Thymus (tissue), 11 donors: ENCODE measurements at regions not wholly inside any gene's neighbourhood (a gene's known extent, or its start where the extent isn't known, plus 50 kb on each side); places are given as distances from the start of the nearest gene placed in this dataset.

Source experiments
- DNase-seq, 9 donors: peaks; one replicate each; pipeline ENCODE4 v3.0.0-alpha.2; 2013; ENCODE audit warnings: low spot score in 9 of 9, low read depth in 6 of 9, missing footprints in 1 of 9
- H3K27ac ChIP-seq, 2 donors: one replicate each; pipeline ENCODE4 v1.5.1; 2013; ENCODE audit warnings: control low read depth in 1 of 2, low read depth in 1 of 2, low read length in 1 of 2, mild to moderate bottlenecking in 1 of 2, moderate library complexity in 1 of 2
- H3K27me3 ChIP-seq, 2 donors: one replicate each; pipeline ENCODE4 v1.5.1; 2013; ENCODE audit warnings: low read length in 1 of 2; ENCODE audit not compliant: control insufficient read depth in 2 of 2, insufficient read depth in 1 of 2
- H3K36me3 ChIP-seq, 2 donors: one replicate each; pipeline ENCODE4 v1.5.1; 2013; ENCODE audit warnings: low read length in 1 of 2, mild to moderate bottlenecking in 1 of 2, moderate library complexity in 1 of 2; ENCODE audit not compliant: control insufficient read depth in 2 of 2, insufficient read depth in 2 of 2
- H3K4me1 ChIP-seq, 2 donors: one replicate each; pipeline ENCODE4 v1.5.1; 2013; ENCODE audit warnings: low read length in 2 of 2; ENCODE audit not compliant: control insufficient read depth in 2 of 2, insufficient read depth in 2 of 2
- H3K4me3 ChIP-seq, 2 donors: one replicate each; pipeline ENCODE4 v1.5.1; 2013; ENCODE audit warnings: low read length in 2 of 2, control low read depth in 1 of 2, mild to moderate bottlenecking in 1 of 2
- H3K9me3 ChIP-seq, 2 donors: one replicate each; pipeline ENCODE4 v1.5.1; 2013; ENCODE audit warnings: low read length in 1 of 2, mild to moderate bottlenecking in 1 of 2; ENCODE audit not compliant: control insufficient read depth in 2 of 2, insufficient read depth in 1 of 2
- WGBS: extraction: QIAGEN DNeasy Blood & Tissue Kit; methylation state at CpG from one replicate; pipeline ENCODE4 v1.1.7; 2013; 5-methylcytosine and 5-hydroxymethylcytosine counted together
- donor health status: healthy.

DNA sequence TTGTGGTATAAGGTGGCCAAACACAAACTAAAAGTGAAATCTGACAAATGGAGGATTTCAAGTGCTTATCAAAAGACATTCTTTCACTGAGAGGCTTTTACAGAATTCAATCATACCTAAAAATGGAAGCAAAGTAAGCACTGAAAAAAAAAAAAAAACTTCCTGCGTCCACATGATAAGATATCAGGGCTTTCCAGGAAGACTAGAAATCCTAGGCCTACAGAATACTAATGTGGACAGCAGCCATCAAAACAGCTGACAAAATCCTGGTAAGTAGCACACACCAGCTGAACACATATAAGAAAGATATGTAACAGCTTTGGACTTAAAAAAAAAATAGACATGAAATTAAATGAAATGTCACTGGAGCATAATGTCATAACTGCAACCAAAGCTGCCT, 178.2 kb downstream of the SUCLG1 start:
- no peak for DNase-seq
- WGBS: 98% methylated on average over 1 of the region's 1 CpG

DNA sequence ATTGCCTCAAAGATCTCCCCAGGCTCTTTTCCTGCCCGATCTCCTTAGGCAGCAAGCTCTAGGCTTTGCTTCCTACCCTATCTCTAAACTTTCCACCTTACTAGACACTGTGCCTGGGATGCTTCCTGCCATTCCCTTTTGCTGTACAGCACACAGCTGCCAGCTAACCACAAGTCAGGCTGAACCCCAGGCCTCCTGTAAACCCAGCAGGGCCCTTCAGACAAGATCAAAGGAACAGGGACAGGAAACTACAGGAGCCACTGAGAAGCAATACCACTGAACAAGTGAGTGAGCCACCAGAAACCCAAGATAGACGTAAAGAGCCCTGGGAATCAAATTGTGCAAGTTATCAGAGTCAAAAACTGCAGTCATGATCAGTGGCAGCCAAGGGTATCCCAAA, 180.7 kb downstream of the SUCLG1 start:
- H3K4me3 ChIP-seq: no peak overlapping the region
- no peak for DNase-seq
- no peaks in the 10 kb centered on the region for H3K27me3 ChIP-seq
- no peaks in the 10 kb centered on the region for H3K36me3 ChIP-seq
- 45% methylated on average over 2 of the region's 2 CpGs for WGBS
- H3K27ac ChIP-seq: no peak overlapping the region
- no peaks in the 10 kb centered on the region for H3K9me3 ChIP-seq
- H3K4me1 ChIP-seq: no peaks in the 10 kb centered on the region

More for the DNA sequence above, 178.2 kb downstream of the SUCLG1 start:
- H3K36me3 ChIP-seq: no peaks in the 10 kb centered on the region
- H3K4me3 ChIP-seq: no peak overlapping the region
- no peaks in the 10 kb centered on the region for H3K4me1 ChIP-seq
- no peak overlapping the region for H3K27ac ChIP-seq
- H3K27me3 ChIP-seq: no peaks in the 10 kb centered on the region
- no peaks in the 10 kb centered on the region for H3K9me3 ChIP-seq

DNA sequence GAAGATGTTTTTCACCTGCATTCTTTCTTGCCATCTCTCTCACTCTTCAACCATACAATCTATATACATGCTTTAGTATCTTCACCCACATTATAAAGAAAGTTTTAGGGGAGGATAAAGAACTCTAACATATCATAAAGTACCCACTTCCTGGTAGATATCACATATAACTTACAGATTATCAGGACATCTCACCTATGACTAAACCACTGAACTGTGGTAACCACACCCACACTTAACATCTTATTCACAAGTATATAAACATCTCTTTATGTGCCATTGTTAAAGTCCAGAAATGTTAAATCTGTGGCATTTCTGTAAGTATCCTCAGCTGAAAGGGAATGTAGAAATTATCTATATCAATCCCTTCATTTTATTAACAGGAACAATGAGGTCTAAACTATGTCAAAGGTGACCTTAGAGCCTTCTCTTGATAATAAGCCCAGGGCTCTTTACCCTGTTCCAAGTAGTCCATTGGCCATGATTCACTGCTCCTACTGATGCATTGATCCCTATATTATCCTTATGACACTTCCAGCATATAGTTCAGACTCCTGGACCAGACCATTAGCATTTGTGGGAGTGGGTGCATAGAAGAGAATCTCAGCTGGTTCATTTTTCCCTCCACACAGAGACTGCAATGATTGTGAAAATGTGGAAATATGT, 182.4 kb downstream of the SUCLG1 start:
- no peak overlapping the region for H3K27ac ChIP-seq
- H3K36me3 ChIP-seq: no peaks in the 10 kb centered on the region
- no peak for DNase-seq
- no peak overlapping the region for H3K4me3 ChIP-seq
- no peaks in the 10 kb centered on the region for H3K9me3 ChIP-seq
- no peaks in the 10 kb centered on the region for H3K27me3 ChIP-seq
- no peaks in the 10 kb centered on the region for H3K4me1 ChIP-seq

DNA sequence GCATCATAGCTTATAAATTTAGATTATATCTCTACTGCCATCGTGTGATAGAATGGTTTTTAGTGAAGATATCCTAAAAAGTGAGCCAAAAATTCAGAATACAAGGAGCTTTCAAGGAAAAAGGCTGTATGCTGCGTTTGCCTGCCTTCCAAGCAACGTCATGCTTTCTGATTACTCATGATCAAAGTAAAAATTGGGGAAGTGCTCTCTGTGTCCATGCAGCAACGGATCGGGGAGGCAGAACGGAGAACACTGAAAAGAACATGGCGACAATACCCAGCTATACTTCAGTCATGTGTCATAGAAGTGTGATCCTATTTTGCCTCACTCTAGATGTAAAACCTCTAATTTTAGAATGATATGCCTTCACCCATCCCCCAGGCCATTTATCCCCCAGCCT, 185.7 kb downstream of the SUCLG1 start:
- H3K36me3 ChIP-seq: no peaks in the 10 kb centered on the region
- DNase-seq: no peak
- no peaks in the 10 kb centered on the region for H3K27me3 ChIP-seq
- no peak overlapping the region for H3K27ac ChIP-seq
- no peaks in the 10 kb centered on the region for H3K9me3 ChIP-seq
- 86% methylated on average over 7 of the region's 7 CpGs for WGBS
- no peaks in the 10 kb centered on the region for H3K4me1 ChIP-seq
- no peak overlapping the region for H3K4me3 ChIP-seq

DNA sequence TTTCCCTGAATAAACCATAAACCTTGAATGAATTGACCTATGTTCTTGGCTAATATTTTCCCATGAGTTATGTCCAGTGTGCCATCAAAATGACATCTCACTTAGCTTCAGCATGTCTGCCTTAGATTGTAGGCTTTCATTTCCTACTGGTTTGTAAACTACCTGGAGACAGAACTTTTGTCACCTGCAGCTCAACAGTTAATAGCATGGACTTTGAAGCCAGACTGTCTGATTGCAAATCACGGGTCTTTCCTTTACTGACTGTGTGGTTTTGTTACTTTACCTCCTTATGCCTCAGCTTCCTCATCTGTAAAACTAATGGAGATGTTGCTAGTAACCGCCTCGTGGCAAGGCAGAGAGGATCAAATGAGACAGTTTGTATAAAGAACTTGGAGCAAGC, 187.1 kb downstream of the SUCLG1 start:
- Histone ChIP-seq H3K27ac (no peak overlapping the region), H3K9me3 (no peaks in the 10 kb centered on the region), H3K4me1 (no peaks in the 10 kb centered on the region), H3K4me3 (no peak overlapping the region), H3K36me3 (no peaks in the 10 kb centered on the region), H3K27me3 (no peaks in the 10 kb centered on the region)
- no peak for DNase-seq
- 78% methylated on average over 3 of the region's 3 CpGs for WGBS

DNA sequence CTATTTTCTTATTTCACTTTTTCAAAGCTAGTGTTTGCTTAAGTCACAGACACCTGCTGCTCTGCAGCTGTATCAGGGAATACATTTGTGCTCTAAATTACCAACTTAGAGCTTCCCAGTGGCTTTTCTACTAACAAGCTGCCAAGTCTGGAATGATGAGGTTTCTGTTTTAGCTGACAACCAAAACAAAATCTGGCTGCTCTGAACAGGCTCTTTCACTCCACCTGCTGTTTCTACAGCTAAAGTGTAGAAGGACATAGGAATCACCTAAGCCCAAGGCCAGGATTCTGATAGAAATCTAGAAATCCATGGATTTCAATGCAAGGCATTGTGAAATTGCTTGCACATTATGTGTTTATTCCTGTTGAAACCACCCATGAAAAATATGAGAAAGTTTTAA, 201.2 kb downstream of the SUCLG1 start:
- Histone ChIP-seq H3K4me1 (no peaks in the 10 kb centered on the region), H3K36me3 (no peaks in the 10 kb centered on the region), H3K4me3 (no peak overlapping the region), H3K27ac (no peak overlapping the region), H3K27me3 (no peaks in the 10 kb centered on the region), H3K9me3 (peaks cover 0 to 4% of the 10 kb centered on the region in 2 donors)
- no peak for DNase-seq

DNA sequence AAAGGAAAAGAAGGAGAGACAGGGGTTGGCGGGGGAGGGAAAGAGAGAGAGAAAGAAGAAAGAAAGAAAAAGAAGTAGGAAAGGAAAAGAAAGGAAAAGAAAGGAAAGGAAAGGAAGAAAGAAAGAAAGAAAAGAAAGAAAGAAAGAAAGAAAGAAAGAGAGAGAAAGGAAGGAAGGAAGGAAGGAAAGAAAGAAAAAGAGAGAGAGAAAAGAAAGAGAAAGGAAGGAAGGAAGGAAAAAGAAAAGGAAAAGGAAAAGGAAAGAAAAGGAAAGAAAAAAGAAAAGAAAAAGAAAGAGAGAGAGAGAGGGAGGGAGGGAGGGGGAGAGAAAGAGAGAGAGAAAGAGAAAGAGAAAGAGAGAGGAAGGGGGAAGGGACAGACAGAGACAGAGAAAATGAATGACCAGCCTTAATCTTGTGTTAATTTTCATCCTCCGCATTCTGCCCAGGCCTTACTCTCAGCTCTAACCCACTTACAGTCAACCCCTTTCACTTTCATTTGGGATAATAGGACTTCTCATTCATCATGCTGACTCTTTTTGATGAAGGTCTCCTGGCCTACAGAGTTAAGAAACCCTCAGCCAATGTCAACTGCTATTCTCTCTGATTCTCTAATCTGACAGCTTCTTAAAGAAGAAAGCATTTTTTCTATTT, 207.3 kb downstream of the SUCLG1 start:
- Histone ChIP-seq H3K27ac (no peak overlapping the region), H3K36me3 (no peaks in the 10 kb centered on the region), H3K27me3 (no peaks in the 10 kb centered on the region), H3K4me1 (no peaks in the 10 kb centered on the region), H3K9me3 (no peaks in the 10 kb centered on the region), H3K4me3 (no peak overlapping the region)
- 96% methylated on average over 2 of the region's 2 CpGs for WGBS
- no peak for DNase-seq

DNA sequence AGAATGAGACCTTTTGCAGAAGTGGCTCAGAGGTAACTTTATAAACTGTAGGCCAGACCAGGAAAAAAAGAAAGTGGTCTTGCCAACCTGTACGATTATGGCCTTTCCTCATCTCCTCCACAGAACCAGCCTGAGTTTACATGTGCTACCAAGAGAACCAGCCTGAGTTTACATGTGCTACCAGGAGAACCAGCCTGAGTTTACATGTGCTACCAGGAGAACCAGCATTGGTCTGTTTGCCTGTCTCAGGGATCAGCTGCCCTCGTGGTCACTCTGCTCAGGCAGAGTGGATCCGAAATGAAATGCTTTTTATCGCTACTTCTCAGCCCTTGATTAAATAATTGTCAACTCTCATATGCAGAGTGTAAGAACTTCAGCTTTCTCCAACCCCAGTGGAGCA, 209.9 kb downstream of the SUCLG1 start:
- DNase-seq: no peak
- WGBS: 94% methylated on average over 4 of the region's 4 CpGs
- H3K4me1 ChIP-seq: no peaks in the 10 kb centered on the region
- no peaks in the 10 kb centered on the region for H3K27me3 ChIP-seq
- no peak overlapping the region for H3K4me3 ChIP-seq
- no peaks in the 10 kb centered on the region for H3K36me3 ChIP-seq
- no peaks in the 10 kb centered on the region for H3K9me3 ChIP-seq
- no peak overlapping the region for H3K27ac ChIP-seq

DNA sequence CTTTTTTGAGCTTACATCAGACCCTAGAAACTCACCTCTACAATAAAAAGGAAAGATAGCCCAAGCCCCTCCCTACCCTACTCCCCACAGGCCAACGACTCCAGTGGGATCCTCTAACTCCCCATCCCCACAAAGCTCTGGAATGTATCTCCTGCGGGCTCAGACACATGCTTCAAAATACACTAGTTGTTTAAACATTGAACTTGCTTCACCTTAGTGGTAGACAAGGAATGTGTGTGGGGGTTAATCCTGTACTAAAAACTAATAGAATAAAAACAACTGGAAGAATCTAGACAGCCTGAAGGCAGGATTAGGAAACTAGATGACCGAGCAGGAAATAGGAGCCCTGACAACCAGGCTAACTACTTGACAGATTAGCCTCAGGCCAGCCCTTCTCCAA, 211.5 kb downstream of the SUCLG1 start:
- Histone ChIP-seq H3K4me1 (no peaks in the 10 kb centered on the region), H3K27me3 (no peaks in the 10 kb centered on the region), H3K27ac (no peak overlapping the region), H3K4me3 (no peak overlapping the region), H3K36me3 (no peaks in the 10 kb centered on the region), H3K9me3 (no peaks in the 10 kb centered on the region)
- WGBS: 88% methylated on average over 3 of the region's 3 CpGs
- no peak for DNase-seq
